HG03571 (cell line): ENCODE measurements at regions not wholly inside any gene's neighbourhood (a gene's known extent, or its start where the extent isn't known, plus 50 kb on each side); places are given as distances from the start of the nearest gene placed in this dataset.

Experiments
- ATAC-seq: cut with Tn5 transposase; IDR thresholded peaks from one replicate; pipeline ENCODE4 v1.9.1; 2021; ENCODE audit not compliant: unreplicated experiment

DNA sequence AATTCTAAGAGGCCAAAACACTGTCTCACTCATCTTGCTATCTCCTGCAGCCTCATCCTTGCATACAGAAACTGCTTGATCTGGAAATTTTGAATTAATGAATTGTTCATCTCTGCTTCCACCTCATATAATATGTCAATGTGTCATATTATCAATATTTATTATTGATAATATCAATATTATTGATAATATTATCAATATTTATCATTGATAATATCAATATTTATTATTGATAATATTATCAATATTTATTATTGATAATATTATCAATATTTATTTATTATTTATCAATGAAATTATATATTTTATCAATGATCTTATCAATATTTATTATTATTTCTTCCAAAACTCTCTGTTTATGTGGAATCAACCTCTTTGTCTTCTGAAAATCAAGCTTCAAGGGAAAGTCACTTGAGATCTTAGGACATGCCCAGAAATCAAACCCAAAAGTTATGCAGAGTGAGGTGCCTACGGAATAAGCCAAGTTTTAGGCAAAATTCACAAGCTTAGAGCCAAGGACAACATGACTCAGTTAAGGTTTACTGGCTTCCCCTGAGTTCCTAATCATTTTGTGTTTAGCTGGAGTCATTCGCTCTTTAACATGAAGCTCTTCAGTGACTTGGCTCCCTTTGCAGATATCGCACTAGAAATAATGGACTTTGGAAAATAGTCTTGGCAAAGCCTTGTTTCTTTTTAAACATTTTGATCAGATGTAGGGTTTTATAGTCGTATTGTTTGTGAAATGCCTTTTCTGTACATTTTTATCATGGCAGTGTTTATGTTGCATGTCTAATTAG lies 297.1 kb upstream of the RARB start:
- ATAC-seq = no peak

DNA sequence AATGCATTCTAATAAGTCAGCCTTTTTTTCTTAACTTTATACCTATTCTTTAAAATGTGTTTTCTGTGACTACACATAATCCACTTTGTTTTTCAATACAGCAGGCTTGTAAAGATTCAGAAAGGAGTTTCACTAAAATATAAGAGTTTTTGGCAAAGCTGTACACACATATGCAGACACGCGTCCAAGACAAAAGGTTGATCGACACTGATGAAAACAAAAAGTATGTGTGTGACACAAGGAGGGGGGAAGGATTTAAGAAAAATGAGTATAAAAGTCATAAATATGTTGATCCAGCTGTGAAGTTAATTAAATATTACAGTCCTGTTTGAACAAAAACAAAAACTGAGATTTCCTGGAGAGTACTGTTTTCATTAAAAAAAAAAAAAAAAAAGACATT lies 294.5 kb upstream of the RARB start:
- no peak for ATAC-seq

- no peak for ATAC-seq
These were observed 290.5 kb upstream of the RARB start for GRCh38 chr3:25137606-25138005.

DNA sequence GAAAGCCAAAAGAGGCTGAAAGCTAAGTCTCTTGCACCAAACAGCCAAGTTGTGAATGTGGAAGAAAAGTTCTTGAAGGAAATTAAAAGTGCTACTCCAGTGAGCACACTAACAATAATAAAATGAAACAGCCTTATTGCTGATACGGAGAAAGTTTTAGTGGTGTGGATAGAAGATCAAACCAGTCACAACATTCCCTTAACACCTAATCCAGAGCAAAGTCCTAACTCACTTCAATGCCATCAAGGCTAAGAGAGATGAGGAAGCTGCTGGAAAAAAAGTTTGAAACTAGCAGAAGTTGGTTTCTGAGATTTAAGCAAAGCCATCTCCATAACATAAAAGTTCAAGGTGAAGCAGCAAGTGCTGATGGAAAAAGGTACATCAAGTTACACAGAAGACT lies 288.8 kb upstream of the RARB start:
- no peak for ATAC-seq

DNA sequence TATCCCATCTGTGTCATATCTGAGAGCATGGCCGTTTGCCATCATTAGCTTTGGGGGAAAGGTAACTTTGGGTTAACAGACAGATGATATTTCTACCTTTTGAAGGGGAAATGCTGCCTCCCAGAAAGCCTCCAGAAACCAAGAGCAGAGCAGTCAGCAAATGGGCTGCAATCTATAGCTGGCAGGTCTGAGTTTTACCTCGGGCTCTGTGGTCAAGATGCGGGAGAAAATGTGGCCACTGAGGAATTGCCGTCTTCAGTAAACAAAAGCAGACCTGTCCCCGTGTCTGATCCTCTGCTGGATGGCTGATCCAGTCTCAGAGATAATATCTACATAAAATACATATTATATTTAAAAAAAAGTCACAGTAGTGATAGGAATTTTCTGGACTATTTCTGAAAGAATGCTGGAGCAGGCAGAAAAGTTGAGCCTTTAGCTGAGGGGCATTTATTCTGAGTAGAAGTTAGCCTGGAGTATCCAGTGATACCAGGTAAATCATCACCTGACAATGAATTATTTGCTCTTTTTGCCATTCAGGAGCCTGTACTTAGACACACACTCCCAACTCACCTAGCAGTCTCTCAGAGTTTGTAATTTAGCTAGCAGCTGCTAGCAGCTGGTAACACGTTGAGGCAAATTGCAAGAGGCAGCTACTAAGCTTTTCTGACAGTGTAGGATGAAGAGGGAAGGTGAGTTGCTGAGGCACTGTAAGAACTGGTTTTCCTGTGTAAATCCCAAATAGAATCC lies 285.3 kb upstream of the RARB start:
- ATAC-seq = no peak

DNA sequence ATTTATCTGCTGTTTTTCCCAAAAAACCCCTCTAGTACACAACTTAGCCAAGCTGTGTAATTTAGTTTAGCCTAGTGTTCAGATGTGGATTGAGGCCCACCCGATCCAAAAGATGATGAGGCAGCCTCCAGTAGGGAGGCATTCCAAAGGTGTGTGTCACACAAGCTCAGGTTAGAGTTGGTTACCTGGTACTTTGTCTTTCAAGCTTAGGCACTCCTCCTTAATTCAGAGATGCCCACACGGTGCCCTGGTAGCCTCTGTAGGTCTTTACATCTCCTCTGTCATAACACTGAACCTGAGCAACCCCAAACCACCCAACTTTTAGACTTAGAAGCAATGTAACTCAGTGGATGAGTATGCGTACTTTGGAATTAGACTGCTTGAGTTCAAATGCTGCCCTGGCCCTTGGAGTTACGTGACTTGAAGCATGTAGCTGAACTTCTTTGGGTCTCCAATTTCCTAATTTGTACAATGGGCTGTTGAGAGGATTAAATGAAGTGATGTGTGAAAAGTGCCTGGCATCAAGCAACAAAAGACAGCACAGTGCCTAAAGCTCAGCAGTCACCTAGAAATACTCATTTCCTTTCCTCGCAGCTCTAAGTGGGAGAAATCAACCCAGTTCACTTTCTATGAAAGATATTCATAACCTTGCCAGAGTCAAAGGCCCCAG lies 284.6 kb upstream of the RARB start:
- no peak for ATAC-seq

- no peak for ATAC-seq
These were observed 283.6 kb upstream of the RARB start for GRCh38 chr3:25144430-25144829.

GRCh38 chr3:25145176-25145575 lies 282.9 kb upstream of the RARB start:
- no peak for ATAC-seq

DNA sequence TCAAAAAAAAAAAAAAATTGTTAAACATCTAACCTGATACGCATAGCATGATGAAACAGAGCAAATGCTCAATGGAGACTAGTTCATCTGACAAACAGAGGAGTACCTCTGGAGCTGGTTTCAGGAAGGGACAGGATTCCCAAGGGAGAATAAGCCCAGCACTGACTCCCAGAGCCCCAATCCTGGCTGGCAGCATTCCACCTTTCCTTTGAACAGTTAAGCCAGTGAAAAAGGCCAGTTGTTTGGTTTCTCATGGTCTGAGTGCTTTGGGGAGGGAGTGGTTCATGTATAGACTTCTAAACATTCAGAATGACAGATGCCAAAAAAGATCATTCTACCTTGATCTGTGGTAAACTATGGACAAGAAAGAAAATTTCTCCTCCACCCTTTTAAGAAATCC lies 277.9 kb upstream of the RARB start:
- ATAC-seq = no peak

DNA sequence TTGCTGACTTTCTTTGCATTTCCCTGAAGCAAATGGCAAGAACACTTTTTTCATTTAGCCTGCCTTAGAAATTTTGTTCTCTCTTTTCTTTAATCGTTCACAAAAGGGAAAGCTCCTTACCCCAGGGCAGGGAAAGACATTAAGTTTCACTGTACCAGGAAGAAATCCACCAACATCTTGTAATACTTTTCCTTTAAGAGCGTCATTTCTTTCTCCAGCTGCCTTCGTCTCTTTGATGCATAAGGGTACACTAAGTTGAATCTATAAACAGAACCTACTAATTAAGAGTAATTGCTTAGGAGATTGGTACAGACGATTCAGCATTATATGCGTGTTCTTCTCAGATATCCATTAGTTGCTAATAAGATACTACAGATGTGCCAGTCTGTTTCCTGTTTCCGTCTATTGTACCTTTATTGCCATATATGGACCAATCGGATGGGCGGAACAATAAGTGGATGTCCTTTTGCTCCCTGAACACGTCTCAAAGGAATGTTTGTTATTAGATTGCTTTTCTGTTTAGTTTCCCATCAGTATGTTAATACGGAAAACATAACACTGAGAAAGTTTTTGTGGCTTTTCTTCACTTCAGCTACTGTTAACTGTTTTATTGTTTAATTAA lies 276.7 kb upstream of the RARB start:
- no peak for ATAC-seq

GRCh38 chr3:25151903-25152295 lies 276.2 kb upstream of the RARB start:
- no peak for ATAC-seq

GRCh38 chr3:25153136-25153535 lies 274.9 kb upstream of the RARB start:
- ATAC-seq = no peak

GRCh38 chr3:25153561-25153960 lies 274.5 kb upstream of the RARB start:
- ATAC-seq = no peak

- no peak for ATAC-seq
These were observed 272.2 kb upstream of the RARB start for GRCh38 chr3:25155652-25156471.

- no peak for ATAC-seq
These were observed 271.4 kb upstream of the RARB start for GRCh38 chr3:25156626-25157025.

DNA sequence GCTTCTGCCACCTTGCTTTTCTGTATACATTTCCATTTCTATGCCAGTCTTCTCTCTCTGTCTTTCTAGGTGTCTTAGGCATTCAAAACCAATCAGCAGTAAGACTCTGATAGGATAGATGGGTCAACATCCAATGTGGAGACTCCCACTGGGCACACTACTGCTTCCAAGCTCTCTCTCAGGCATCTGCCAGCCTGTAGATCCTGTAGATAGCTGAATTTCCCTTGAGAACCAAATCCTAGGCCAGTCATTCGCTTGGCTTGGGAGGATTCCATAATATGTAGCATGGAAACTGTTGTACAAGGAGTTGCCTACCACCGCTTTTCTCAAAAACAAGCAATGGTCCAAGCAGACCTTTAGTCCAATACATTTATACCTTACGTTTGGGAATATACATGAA lies 262.8 kb upstream of the RARB start:
- no peak for ATAC-seq

- no peak for ATAC-seq
These were observed 262.0 kb upstream of the RARB start for GRCh38 chr3:25166016-25166415.

GRCh38 chr3:25169151-25169550 lies 258.9 kb upstream of the RARB start:
- no peak for ATAC-seq

DNA sequence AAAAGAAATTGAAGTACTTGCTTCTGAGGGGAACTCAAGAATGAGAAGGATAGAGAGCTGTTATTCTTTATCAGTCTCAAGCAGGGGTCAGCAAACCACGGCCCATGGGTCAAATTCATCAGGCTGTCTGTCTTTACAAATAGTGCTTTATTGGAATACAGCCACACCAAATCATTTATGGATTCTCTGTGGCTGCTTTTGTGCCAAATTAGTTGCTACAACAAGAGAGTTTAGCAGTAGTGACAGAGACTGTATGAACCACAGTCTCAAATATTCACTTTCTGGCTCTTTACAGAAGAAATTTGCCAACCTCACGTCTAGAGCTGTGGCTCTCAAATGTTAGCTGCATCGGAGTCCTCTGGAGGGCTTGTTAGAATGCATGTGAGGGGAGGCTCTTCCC lies 258.0 kb upstream of the RARB start:
- no peak for ATAC-seq

DNA sequence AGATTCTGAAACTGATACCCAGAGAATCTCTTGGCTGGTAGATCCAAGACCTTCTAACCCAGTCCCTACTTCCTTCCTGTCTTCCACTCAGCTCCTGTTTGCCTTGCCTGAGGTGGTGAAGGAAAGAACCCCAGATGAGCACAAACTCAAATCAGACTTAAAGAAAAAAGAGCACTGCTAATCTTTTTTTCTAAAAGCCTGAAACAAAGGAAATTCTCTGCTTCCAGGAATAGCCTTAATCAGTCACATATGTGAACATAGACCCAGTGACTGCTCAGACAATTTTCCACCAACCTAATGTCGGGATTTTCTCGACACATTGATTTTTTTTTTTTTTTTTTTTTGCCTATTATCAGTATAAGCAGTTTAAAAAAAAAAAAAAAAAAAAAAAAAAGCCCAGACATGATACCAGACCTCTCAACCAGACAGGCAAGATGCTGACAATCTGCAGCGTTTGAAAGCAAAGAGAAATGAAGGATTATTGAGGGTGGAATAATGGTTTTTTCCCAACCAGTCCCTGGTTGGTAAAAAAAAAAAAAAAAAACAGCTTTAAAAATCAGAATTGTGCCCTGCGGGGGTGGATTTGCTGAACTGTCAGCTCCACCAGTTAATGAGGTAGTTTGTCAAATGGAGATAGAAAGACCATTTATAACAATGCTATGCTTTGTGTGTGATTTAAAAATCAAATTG lies 256.8 kb upstream of the RARB start:
- no peak for ATAC-seq
